ENCODE measurements at regions not wholly inside any gene's neighbourhood (a gene's known extent, or its start where the extent isn't known, plus 50 kb on each side); places are given as distances from the start of the nearest gene placed in this dataset.

DNA sequence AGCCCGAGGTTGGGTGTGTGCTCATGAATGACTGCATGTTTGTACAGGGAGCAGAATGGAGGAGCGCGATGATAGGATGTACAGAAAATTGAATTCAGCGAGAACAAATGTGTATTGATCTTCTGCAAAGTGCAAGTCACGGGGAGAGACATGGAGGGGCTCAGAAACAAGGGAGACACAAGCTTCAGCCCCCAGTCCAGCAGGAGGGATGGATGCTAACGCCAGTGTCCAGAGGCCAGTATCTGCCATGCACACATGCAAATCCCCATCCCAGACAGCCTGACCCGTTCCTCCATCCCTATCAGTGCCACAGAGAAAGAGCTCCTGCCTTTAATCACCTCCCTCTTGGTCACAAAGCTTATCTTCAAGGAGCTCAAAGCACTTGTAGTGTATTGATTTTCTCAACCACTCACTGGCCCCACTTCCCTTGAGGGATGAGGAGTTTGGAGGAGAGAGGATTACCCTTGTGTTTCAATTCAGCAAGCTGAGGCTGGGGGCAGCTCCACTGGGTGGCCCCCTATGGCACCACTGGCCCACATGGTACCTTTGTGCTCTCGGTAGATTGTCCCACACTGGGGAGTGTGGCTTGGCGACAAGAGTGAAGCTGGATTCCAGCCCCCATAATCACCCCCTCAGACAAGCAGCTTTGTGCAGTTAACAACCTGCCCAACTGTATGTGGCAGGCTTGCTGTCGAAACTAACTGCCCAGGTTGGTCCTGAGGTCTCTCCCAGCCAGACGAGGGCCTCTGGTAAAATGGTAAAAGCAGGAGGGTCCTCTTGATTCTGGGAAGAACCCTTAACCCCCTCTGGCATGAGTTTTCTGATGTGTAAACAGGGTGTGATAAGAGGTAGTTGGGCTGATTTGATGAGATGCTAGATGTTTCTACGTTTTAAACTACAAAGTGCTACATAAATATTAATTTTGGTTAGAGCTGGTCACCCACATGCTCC lies 151.6 kb upstream of the UNC5B start:
- TF ChIP-seq, protein P1, sequence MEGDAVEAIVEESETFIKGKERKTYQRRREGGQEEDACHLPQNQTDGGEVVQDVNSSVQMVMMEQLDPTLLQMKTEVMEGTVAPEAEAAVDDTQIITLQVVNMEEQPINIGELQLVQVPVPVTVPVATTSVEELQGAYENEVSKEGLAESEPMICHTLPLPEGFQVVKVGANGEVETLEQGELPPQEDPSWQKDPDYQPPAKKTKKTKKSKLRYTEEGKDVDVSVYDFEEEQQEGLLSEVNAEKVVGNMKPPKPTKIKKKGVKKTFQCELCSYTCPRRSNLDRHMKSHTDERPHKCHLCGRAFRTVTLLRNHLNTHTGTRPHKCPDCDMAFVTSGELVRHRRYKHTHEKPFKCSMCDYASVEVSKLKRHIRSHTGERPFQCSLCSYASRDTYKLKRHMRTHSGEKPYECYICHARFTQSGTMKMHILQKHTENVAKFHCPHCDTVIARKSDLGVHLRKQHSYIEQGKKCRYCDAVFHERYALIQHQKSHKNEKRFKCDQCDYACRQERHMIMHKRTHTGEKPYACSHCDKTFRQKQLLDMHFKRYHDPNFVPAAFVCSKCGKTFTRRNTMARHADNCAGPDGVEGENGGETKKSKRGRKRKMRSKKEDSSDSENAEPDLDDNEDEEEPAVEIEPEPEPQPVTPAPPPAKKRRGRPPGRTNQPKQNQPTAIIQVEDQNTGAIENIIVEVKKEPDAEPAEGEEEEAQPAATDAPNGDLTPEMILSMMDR (IDR thresholded peaks at IDR 0.05) = no peak
- no peak for TF ChIP-seq POLR2AphosphoS5 (IDR thresholded peaks at IDR 0.05)
- TF ChIP-seq POLR2A (IDR thresholded peaks at IDR 0.05) = no peak
